Panc1 (cell line): ENCODE measurements at regions not wholly inside any gene's neighbourhood (a gene's known extent, or its start where the extent isn't known, plus 50 kb on each side); places are given as distances from the start of the nearest gene placed in this dataset.

Experiments
- ATAC-seq: fragments of 200-7000 bp; cut with Tn5 transposase; 2 replicates; pipeline ENCODE4 v1.9.1; 2020; ENCODE audit warnings: mild to moderate bottlenecking, moderate library complexity
- BruUV-seq: library from RNA; stranded (reverse); fragments of 400-500 nt; replicated peaks from 2 replicates; lab custom pipeline; 2021; lab: Mats Ljungman, UMichigan
- CTCF ChIA-PET: fragments of 300-600 bp; sonication (Branson Sonifier 250); formaldehyde crosslinking; loops from one replicate; lab custom pipeline; 2022; ENCODE audit warnings: antibody characterized with exemption; lab: Charles Lee
- POLR2A ChIA-PET: fragments of 300-600 bp; sonication (Branson Sonifier 250); formaldehyde crosslinking; loops from one replicate; lab custom pipeline; 2022; ENCODE audit warnings: antibody characterized with exemption; lab: Charles Lee
- DNase-seq: peaks from one replicate; pipeline ENCODE4 v3.0.0-alpha.2; 2010; ENCODE audit warnings: low read depth, low spot score
- H3K27ac ChIP-seq: 2 replicates; pipeline ENCODE4 v1.5.1; 2011; ENCODE audit warnings: mild to moderate bottlenecking, low read length, inconsistent platforms
- H3K27me3 ChIP-seq: fragments of 200-500 bp; sonication (Bioruptor generic); 2 replicates; pipeline ENCODE4 v1.6.0; 2014; ENCODE audit warnings: low read length, inconsistent platforms; ENCODE audit not compliant: control insufficient read depth, insufficient read depth
- H3K36me3 ChIP-seq: fragments of 200-500 bp; sonication (Bioruptor generic); 2 replicates; pipeline ENCODE4 v1.5.1; 2014; ENCODE audit warnings: inconsistent platforms, mild to moderate bottlenecking, low read length, moderate library complexity; ENCODE audit not compliant: control insufficient read depth, insufficient read depth
- H3K4me1 ChIP-seq: 2 replicates; pipeline ENCODE4 v1.5.1; 2011; ENCODE audit warnings: inconsistent platforms, mild to moderate bottlenecking, low read length, moderate library complexity; ENCODE audit not compliant: control insufficient read depth, insufficient read depth
- H3K4me3 ChIP-seq, 2 experiments: 2 replicates each; pipeline ENCODE4 v1.5.1; 2011 to 2012; ENCODE audit warnings: low read depth in 2 of 2, low read length in 2 of 2, mild to moderate bottlenecking in 2 of 2, inconsistent platforms in 1 of 2, moderate library complexity in 1 of 2
- H3K9me3 ChIP-seq: fragments of 200-500 bp; sonication (Bioruptor generic); 2 replicates; pipeline ENCODE4 v1.5.1; 2014; ENCODE audit warnings: low read depth, mild to moderate bottlenecking, inconsistent platforms, low read length, moderate library complexity; ENCODE audit not compliant: control insufficient read depth, insufficient read depth
- CTCF ChIP-seq: fragments of 450-650 bp; IDR thresholded peaks from 2 replicates; pipeline ENCODE4 v1.5.1; 2017; ENCODE audit warnings: mild to moderate bottlenecking
- POLR2AphosphoS5 ChIP-seq: IDR thresholded peaks from 2 replicates; pipeline ENCODE4 v1.6.1; 2012; ENCODE audit warnings: mild to moderate bottlenecking, low read depth, low read length, moderate library complexity
- REST ChIP-seq, 2 experiments: IDR thresholded peaks; 2 replicates each; pipeline ENCODE4 v1.6.1; 2011 to 2012; ENCODE audit warnings: low read depth in 2 of 2, control low read depth in 1 of 2, low read length in 1 of 2, mild to moderate bottlenecking in 1 of 2, moderate library complexity in 1 of 2; ENCODE audit not compliant: insufficient read depth in 1 of 2
- SIN3A ChIP-seq: IDR thresholded peaks from 2 replicates; pipeline ENCODE4 v1.6.1; 2012; ENCODE audit warnings: low read depth, mild to moderate bottlenecking, low read length, moderate library complexity, borderline replicate concordance; ENCODE audit not compliant: insufficient read depth
- TCF7L2 ChIP-seq: IDR thresholded peaks from 2 replicates; pipeline ENCODE4 v1.6.1; 2011; ENCODE audit warnings: mild to moderate bottlenecking, low read depth, low read length, inconsistent platforms
- in situ Hi-C: cut with HindIII; loops from 2 replicates; pipeline ENCODE4 v1.10.0; 2016; ENCODE audit warnings: low sequenced_read_pairs, low pct_unique_long_range_greater_than_20kb
- intact Hi-C: fragments of 100-400 bp; cut with micrococcal nuclease; formaldehyde crosslinking; loops from one replicate; pipeline ENCODE4 v1.10.0; 2022; ENCODE audit not compliant: unreplicated experiment

- no peak for ATAC-seq
- TF ChIP-seq POLR2AphosphoS5 (no peak), TCF7L2 (no peak), CTCF (no peak), SIN3A (no peak), REST (IDR thresholded peaks at IDR 0.05; ENCODE audit: insufficient read depth in 1 of 2, low read depth in 2 of 2, low read length in 1 of 2) (no peak)
- H3K27ac ChIP-seq, result no peak overlapping the region
- no peak for DNase-seq
- intact Hi-C loops (no loop called here), in situ Hi-C loops (no loop called here)
- no TSS peak for BruUV-seq
- H3K4me1 ChIP-seq, result no peaks in the 10 kb centered on the region
- no peaks in the 10 kb centered on the region for H3K9me3 ChIP-seq
- H3K4me3 ChIP-seq, result no peak overlapping the region
- POLR2A ChIA-PET, result no interaction called here
- H3K36me3 ChIP-seq, result no peaks in the 10 kb centered on the region
- H3K27me3 ChIP-seq, result peaks cover 4% of the 10 kb centered on the region; the same call in 1 of the 2 replicates
- CTCF ChIA-PET, result no interaction called here
Observed at GRCh38 chr12:28865776-28866175, 283.3 kb upstream of the FAR2 start.

GRCh38 chr12:28866296-28866695 lies 282.8 kb upstream of the FAR2 start:
- intact Hi-C loops, result no loop called here
- TF ChIP-seq CTCF (no peak), TCF7L2 (no peak), POLR2AphosphoS5 (no peak), REST (IDR thresholded peaks at IDR 0.05; ENCODE audit: insufficient read depth in 1 of 2, low read depth in 2 of 2, low read length in 1 of 2) (no peak), SIN3A (no peak)
- in situ Hi-C loops, result no loop called here
- Histone ChIP-seq H3K4me1 (no peaks in the 10 kb centered on the region), H3K4me3 (no peak overlapping the region), H3K27me3 (peaks cover 4% of the 10 kb centered on the region; the same call in 1 of the 2 replicates), H3K36me3 (no peaks in the 10 kb centered on the region), H3K27ac (no peak overlapping the region), H3K9me3 (no peaks in the 10 kb centered on the region)
- ChIA-PET POLR2A (no interaction called here), CTCF (no interaction called here)
- no TSS peak for BruUV-seq
- ATAC-seq, result no peak
- DNase-seq, result no peak
